Neural cell (in vitro differentiated cells): ENCODE measurements at regions not wholly inside any gene's neighbourhood (a gene's known extent, or its start where the extent isn't known, plus 50 kb on each side); places are given as distances from the start of the nearest gene placed in this dataset.

Experiments used
- EP300 ChIP-seq: fragments of 450-650 bp; conservative IDR thresholded peaks from 2 replicates; pipeline ENCODE4 v1.6.1; 2014; ENCODE audit warnings: antibody characterized with exemption, mild to moderate bottlenecking, moderate library complexity; ENCODE audit not compliant: poor library complexity, severe bottlenecking
- EZH2 ChIP-seq: fragments of 200-600, 300-800 bp; shearing (Covaris generic), sonication (generic); IDR thresholded peaks from 2 replicates; pipeline ENCODE4 v1.6.1; 2014; ENCODE audit warnings: antibody characterized with exemption, low read length, borderline replicate concordance, mild to moderate bottlenecking; ENCODE audit not compliant: insufficient read depth, poor library complexity, severe bottlenecking
- POLR2AphosphoS5 ChIP-seq: IDR thresholded peaks from 2 replicates; pipeline ENCODE4 v1.6.1; 2012
- TF ChIP-seq, protein P1 (sequence below): fragments of 450-650 bp; IDR thresholded peaks from 2 replicates; pipeline ENCODE4 v1.5.1; 2014; ENCODE audit warnings: antibody characterized with exemption, mild to moderate bottlenecking, moderate library complexity; ENCODE audit not compliant: poor library complexity, severe bottlenecking

GRCh38 chr17:53100126-53100525, 722.6 kb upstream of the KIF2B start:
- no peak for TF ChIP-seq EZH2
- no peak for TF ChIP-seq EP300
- TF ChIP-seq, protein P1, sequence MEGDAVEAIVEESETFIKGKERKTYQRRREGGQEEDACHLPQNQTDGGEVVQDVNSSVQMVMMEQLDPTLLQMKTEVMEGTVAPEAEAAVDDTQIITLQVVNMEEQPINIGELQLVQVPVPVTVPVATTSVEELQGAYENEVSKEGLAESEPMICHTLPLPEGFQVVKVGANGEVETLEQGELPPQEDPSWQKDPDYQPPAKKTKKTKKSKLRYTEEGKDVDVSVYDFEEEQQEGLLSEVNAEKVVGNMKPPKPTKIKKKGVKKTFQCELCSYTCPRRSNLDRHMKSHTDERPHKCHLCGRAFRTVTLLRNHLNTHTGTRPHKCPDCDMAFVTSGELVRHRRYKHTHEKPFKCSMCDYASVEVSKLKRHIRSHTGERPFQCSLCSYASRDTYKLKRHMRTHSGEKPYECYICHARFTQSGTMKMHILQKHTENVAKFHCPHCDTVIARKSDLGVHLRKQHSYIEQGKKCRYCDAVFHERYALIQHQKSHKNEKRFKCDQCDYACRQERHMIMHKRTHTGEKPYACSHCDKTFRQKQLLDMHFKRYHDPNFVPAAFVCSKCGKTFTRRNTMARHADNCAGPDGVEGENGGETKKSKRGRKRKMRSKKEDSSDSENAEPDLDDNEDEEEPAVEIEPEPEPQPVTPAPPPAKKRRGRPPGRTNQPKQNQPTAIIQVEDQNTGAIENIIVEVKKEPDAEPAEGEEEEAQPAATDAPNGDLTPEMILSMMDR: no peak
- TF ChIP-seq POLR2AphosphoS5: no peak
